Astrocyte of the spinal cord (primary cell): ENCODE measurements at regions not wholly inside any gene's neighbourhood (a gene's known extent, or its start where the extent isn't known, plus 50 kb on each side); places are given as distances from the start of the nearest gene placed in this dataset.

Experiments
- DNase-seq: peaks from one replicate; pipeline ENCODE4 v3.0.0; 2011; ENCODE audit warnings: low read depth, low spot score
- H3K4me3 ChIP-seq: 2 replicates; pipeline ENCODE4 v1.5.1; 2011; ENCODE audit warnings: low read depth, mild to moderate bottlenecking, low read length, moderate library complexity
- CTCF ChIP-seq: IDR thresholded peaks from 2 replicates; pipeline ENCODE4 v1.5.1; 2012; ENCODE audit warnings: low read depth, mild to moderate bottlenecking, low read length, inconsistent platforms
- in situ Hi-C: cut with HindIII; loops from 2 replicates; pipeline ENCODE4 v1.10.0; 2017; ENCODE audit warnings: low sequenced_read_pairs

GRCh38 chr12:93944911-93945310, 203.5 kb upstream of the PLXNC1 start:
- DNase-seq: no peak
- in situ Hi-C loops: no loop called here
- TF ChIP-seq CTCF: no peak
- no peak overlapping the region for H3K4me3 ChIP-seq

- H3K4me3 ChIP-seq: no peak overlapping the region
- in situ Hi-C loops: no loop called here
- DNase-seq: peak; percentile 42
- no peak for TF ChIP-seq CTCF
These were observed 201.7 kb upstream of the PLXNC1 start for GRCh38 chr12:93946542-93947150.

- TF ChIP-seq CTCF: no peak
- in situ Hi-C loops: no loop called here
- no peak for DNase-seq
- no peak overlapping the region for H3K4me3 ChIP-seq
These were observed 200.9 kb upstream of the PLXNC1 start for GRCh38 chr12:93947486-93947885.

GRCh38 chr12:93950311-93950710, 198.1 kb upstream of the PLXNC1 start:
- in situ Hi-C loops: no loop called here
- no peak overlapping the region for H3K4me3 ChIP-seq
- no peak for DNase-seq
- TF ChIP-seq CTCF: no peak

GRCh38 chr12:93954166-93955112, 193.9 kb upstream of the PLXNC1 start:
- no peak overlapping the region for H3K4me3 ChIP-seq
- DNase-seq: no peak
- no peak for TF ChIP-seq CTCF
- in situ Hi-C loops: no loop called here

- in situ Hi-C loops: no loop called here
- no peak for DNase-seq
- H3K4me3 ChIP-seq: no peak overlapping the region
- TF ChIP-seq CTCF: no peak
These were observed 191.8 kb upstream of the PLXNC1 start for GRCh38 chr12:93956551-93956950.
